ENCODE measurements at regions not wholly inside any gene's neighbourhood (a gene's known extent, or its start where the extent isn't known, plus 50 kb on each side); places are given as distances from the start of the nearest gene placed in this dataset.

DNA sequence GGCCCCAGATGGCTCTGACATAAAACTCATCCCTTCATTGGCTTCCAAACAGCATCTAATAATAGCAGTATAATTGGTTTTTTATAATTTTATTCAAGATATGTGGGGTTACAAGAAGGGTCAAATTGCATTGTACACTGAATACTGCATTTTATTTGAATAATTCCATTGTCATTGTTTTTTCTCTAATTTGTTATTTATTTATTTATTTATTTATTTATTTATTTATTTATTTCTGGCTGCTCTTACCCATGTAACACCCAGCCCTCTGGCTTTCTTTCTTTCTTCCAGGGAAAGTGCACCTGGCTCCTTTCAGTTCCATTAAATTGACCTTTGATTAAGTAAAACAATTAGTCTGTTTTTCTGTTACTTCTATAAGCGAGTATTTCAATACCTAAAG is 210.1 kb downstream of the CDH9 start:
- no peak for DNase-seq

- DNase-seq, result no peak
These were observed 225.2 kb downstream of the CDH9 start for GRCh38 chr5:26813235-26813634.

DNA sequence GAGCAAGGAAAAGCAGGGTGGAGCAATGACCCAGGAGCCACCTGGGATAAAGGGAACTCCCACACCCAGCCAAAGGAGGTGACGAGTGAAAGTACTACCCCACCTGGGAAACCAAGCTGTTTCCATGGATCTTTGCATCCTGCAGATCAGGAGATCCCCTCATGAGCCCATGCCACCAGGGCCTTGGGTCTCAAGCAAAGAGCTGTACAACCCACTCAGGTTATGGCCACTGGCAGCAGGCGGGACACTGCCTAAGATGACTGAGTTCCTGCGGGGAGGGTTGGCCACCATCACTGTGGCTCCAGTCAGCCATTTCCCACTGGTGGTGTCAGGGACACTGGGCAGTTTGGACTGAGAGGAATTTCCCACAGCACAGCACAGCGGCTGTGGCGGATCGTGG is 225.7 kb downstream of the CDH9 start:
- no peak for DNase-seq

DNA sequence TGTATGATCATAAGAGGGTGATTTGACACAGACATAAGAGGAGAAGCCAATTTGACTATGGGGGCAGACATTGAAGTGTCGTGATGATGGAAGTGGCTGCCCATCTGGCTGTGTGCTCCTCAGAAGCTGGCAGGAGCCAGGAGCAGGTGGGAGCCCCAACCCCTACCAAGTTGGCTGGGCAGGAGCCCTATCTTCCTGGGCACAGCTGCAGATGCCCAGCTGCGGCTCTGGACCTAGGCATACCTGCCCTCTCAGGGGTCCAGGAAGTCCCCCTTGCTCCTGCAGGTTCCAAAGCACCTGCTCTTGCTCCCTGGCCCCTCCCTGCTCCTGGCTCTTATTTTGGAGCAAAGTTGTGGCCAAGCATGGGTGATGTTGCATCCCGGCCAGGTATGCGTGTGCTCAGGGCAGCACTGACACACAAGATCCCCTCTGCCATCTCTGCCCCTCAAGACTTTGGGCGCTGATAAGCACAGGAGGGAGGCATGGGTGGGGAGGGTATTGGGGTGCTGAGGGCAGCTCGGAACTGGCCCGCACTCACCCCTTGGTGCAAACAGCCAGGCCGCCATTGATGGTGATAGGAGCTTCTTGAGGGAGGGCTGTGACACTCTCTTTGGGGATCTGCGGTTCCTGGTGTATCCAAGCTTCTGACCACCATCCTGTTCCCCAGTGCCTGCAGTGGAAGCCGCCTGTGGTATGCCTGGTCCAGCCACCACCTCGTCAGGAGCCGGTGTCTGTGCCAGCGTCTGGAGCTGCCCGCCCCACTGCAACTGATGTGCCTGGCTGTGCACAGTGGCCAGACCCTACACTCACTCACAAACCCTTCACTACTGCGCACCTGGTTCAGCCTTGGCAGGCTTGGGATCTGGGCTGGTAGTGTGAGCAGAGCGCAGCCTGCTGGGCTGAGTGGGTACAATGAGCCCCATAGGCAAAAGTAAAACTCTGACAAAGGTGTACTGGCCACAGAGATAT is 230.9 kb downstream of the CDH9 start:
- DNase-seq, result no peak

GRCh38 chr5:26805076-26805475 is 233.3 kb downstream of the CDH9 start:
- DNase-seq, result no peak

DNA sequence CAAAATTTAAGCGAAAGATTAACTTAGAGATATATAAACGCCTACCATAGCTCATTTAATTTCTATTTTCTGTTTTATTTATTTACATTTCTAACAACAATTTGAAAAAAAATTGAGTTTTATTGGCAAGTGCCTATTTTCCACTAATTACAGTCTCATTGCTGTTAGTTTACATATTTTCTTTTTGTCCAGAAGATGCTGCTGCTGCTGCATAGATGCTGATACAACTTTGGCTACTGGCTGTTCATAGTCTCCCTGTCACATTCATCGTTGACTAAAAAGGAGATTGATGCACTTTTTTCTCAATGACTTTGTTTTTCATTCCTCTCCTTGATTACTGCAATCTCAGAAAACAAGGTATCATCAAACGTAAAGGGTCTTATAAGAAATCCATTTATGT is 235.4 kb downstream of the CDH9 start:
- no peak for DNase-seq

- no peak for DNase-seq
These were observed 247.0 kb downstream of the CDH9 start for GRCh38 chr5:26791433-26791832.

- no peak for DNase-seq
These were observed 247.4 kb downstream of the CDH9 start for GRCh38 chr5:26791021-26791420.

DNA sequence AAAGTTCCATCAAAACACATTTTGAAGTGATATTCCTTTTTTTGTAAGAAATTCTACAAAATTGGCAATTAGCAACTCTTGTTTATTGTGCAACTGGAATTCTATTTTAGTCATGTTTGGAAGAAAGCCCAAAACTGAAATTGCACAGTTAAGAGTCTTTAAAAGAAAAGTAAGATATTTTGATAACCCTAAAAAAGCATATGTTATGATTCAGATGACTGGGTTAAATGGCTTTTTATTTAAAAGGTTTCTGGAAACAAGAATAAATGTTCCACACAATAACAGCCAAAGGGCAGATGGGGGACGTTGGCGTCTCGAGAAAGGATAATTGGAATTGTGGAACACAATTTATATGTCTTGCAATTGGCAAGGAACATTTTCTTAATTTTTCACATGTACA is 275.2 kb downstream of the CDH9 start:
- DNase-seq, result no peak

DNA sequence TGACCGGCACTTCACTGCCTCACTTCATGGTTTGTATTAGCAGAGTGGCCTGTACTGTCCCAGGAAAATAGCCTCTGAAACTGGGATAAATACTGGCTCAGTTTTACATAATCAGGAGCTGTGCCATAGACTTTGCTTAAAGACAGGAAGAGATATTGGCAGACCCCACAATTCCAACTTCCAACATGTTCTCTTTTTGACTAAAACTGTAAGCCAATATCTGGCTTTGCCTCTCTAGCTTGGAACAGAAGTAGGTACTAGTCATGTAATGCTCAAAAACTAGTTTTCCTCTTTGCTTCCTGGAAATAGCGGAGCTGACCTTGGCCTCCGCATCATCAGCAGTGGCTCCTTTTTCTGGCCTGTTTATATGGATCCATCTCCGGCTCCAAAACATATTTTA is 276.9 kb downstream of the CDH9 start:
- DNase-seq, result no peak

GRCh38 chr5:26761045-26761444 is 277.3 kb downstream of the CDH9 start:
- peak; percentile 76 for DNase-seq

GRCh38 chr5:26757941-26758340 is 280.4 kb downstream of the CDH9 start:
- DNase-seq, result no peak

GRCh38 chr5:26749829-26750228 is 288.6 kb downstream of the CDH9 start:
- DNase-seq, result no peak

DNA sequence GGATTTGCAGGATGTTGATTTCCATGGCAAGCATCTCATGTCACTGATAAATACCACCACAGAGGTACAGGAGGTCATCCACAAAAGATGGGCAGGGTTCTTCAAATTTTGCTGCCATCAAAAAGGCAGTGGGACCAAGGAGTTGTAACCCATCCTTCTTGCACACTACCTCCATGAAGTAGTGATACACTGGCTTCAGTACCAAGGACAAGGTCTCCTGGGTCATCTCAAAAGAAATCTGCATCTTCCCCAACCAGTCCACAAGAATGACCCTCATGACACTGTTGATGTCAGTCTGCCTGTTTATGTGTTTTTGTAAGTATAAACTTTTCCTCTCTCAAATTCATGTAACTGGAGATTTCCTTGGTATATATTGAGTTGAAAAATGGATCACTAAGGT is 298.2 kb downstream of the CDH9 start:
- no peak for DNase-seq

GRCh38 chr5:26737348-26738265 is 300.8 kb downstream of the CDH9 start:
- DNase-seq, result no peak

DNA sequence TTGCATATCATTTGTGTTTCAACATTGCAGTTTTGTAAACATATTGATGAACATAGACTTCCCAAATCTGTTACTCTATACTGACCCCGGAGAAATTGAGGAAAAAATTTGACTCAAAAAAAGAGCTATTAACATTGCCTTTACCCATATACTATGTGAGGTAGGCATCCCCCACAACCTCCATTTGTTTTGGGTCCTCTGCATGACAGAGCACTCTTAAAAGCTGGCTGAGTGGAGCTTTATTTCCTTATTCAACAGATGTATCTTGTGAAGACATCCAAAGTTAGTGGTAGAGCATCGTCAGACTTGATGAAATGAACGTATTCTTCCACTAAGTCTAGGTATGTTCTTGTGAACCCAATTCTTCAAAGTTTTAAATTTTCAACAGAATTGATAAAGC is 310.5 kb downstream of the CDH9 start:
- DNase-seq, result no peak

- no peak for DNase-seq
These were observed 318.6 kb downstream of the CDH9 start for GRCh38 chr5:26719803-26720202.

GRCh38 chr5:26700759-26701384 is 337.5 kb downstream of the CDH9 start:
- DNase-seq, result peak; percentile 86

GRCh38 chr5:26692952-26693351 is 345.4 kb downstream of the CDH9 start:
- DNase-seq, result no peak

- no peak for DNase-seq
These were observed 346.9 kb downstream of the CDH9 start for GRCh38 chr5:26691486-26691885.

DNA sequence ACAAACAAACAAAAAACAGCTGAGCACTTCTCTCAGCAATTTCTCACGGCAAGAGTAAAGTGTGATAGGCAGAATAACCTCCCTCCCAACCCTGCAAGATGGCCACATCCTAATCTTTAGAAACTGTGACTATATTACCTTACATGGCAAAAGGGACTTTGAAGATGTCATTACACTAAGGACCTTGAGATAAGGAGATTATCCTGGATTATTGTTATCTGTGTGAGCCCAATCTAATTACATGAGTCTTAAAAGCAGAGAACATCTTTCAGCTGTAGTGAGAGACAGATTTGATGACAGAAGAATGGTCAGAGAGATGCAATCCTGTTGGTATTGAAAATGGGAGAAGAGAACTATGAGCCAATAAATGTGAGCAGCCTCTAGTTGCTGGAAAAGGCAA is 347.9 kb downstream of the CDH9 start:
- no peak for DNase-seq

DNA sequence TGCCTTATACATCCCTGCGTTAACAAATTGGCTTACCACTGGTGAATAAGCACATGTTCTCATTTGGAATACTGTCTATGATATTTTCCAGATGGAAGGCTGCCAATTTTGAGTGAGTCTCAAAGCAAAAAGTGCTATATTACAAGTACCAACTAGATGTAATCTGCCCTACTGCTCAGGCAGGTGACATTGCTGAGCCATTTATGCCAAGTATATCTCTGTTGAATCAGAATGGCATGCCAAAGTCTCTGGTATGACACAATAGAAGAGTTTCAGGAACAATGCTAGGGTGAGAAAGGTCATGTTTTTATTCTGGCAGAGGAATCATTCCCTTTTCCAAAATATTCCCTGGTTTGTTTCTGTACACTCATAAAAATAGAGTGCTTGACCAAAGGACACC is 356.5 kb downstream of the CDH9 start:
- DNase-seq, result no peak

DNA sequence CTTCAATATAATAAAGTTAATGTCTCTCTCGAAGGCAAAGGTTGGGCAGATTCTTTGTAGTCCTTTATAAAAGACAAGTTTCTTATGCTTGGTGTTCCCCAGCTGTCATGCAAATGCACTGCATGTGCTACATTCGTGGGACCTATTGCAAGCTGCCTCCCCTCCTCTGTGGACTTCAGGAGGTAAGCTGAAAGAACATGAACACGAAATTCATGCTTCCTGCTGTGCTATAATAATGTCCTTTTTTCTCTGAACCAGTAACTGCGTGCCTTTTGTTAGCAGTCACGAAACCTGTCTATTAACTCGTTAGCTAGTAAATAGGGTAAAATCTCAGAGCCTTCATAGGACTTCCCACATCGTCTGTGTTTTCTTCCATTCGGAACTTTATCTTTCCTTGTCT is 363.5 kb downstream of the CDH9 start:
- DNase-seq, result no peak
